ENCODE measurements at regions not wholly inside any gene's neighbourhood (a gene's known extent, or its start where the extent isn't known, plus 50 kb on each side); places are given as distances from the start of the nearest gene placed in this dataset.

DNA sequence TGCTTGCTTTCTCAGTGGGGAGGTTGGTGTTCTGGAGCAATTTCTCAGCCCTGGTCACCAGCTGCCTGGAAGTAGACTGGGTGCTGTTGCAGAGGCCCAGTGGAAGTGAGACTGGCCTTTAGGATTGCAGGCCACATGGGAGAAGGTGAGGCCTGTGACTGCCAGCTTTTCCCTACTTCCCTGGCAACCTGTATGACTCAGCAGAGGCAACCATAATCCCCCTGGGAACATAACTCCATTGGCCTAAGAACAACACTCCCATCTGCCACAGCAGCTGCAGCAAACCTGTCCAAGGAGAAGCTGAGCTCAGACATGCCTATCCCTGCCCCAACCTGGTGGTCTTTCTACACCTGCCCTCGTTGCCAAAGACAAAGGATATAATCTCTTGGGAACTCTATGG is 473.5 kb upstream of the SPTLC3 start:
- H3K27me3 ChIP-seq (ENCODE audit: low read length): no peaks in the 10 kb centered on the region
- H3K36me3 ChIP-seq (ENCODE audit: low read length): no peaks in the 10 kb centered on the region
- H3K4me3 ChIP-seq (ENCODE audit: insufficient read depth, low read length, poor library complexity, severe bottlenecking): no peak overlapping the region
- H3F3A ChIP-seq (ENCODE audit: insufficient read depth): no peaks in the 10 kb centered on the region
- no peak overlapping the region for H3K9ac ChIP-seq (ENCODE audit: low read length)
- no peaks in the 10 kb centered on the region for H4K20me1 ChIP-seq (ENCODE audit: low read depth, low read length)
- no peak overlapping the region for H2AFZ ChIP-seq (ENCODE audit: low read depth, low read length, severe bottlenecking)
- H3K9me3 ChIP-seq (ENCODE audit: insufficient read depth, low read length): no peaks in the 10 kb centered on the region
- TF ChIP-seq EZH2phosphoT487 (conservative IDR thresholded peaks at IDR 0.05; ENCODE audit: low read length): no peak
- TF ChIP-seq, protein P1, sequence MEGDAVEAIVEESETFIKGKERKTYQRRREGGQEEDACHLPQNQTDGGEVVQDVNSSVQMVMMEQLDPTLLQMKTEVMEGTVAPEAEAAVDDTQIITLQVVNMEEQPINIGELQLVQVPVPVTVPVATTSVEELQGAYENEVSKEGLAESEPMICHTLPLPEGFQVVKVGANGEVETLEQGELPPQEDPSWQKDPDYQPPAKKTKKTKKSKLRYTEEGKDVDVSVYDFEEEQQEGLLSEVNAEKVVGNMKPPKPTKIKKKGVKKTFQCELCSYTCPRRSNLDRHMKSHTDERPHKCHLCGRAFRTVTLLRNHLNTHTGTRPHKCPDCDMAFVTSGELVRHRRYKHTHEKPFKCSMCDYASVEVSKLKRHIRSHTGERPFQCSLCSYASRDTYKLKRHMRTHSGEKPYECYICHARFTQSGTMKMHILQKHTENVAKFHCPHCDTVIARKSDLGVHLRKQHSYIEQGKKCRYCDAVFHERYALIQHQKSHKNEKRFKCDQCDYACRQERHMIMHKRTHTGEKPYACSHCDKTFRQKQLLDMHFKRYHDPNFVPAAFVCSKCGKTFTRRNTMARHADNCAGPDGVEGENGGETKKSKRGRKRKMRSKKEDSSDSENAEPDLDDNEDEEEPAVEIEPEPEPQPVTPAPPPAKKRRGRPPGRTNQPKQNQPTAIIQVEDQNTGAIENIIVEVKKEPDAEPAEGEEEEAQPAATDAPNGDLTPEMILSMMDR (IDR thresholded peaks at IDR 0.05; ENCODE audit: insufficient read depth, low read length, poor library complexity, severe bottlenecking): no peak
- no peaks in the 10 kb centered on the region for H3K9me2 ChIP-seq (replicated peaks; ENCODE audit: insufficient read depth, low read length)
- no peaks in the 10 kb centered on the region for H3K79me2 ChIP-seq (ENCODE audit: insufficient read depth, low read length)
- H3K27ac ChIP-seq (ENCODE audit: low read depth, low read length): no peak overlapping the region
- no peak overlapping the region for H3K4me2 ChIP-seq (ENCODE audit: low read depth, low read length, poor library complexity, severe bottlenecking)

DNA sequence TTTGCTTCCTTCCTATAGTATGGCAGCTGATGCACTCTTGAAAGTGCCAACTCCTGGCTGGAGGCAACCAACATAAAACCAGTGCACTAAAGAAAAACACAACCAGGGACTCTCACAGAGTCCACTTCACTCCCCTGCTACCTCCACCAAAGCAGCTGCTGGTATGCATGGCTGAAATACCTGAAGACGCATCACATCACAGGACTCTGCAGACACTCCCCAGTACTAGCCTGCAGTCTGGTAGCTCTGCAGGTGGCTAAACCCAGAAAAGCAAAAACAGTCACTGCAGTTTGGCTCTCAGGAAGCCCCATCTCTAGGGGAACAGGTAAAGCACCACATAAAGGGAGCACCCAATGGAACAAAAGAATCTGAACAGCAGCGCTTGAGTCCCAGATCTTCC is 473.0 kb upstream of the SPTLC3 start:
- Histone ChIP-seq H3K9me2 (replicated peaks; ENCODE audit: insufficient read depth, low read length) (no peaks in the 10 kb centered on the region), H3K36me3 (ENCODE audit: low read length) (no peaks in the 10 kb centered on the region), H3K4me2 (ENCODE audit: low read depth, low read length, poor library complexity, severe bottlenecking) (no peak overlapping the region), H3K9ac (ENCODE audit: low read length) (no peak overlapping the region), H3K9me3 (ENCODE audit: insufficient read depth, low read length) (no peaks in the 10 kb centered on the region), H3K27ac (ENCODE audit: low read depth, low read length) (no peak overlapping the region), H3K79me2 (ENCODE audit: insufficient read depth, low read length) (no peaks in the 10 kb centered on the region), H2AFZ (ENCODE audit: low read depth, low read length, severe bottlenecking) (no peak overlapping the region), H3K4me3 (ENCODE audit: insufficient read depth, low read length, poor library complexity, severe bottlenecking) (no peak overlapping the region), H3F3A (ENCODE audit: insufficient read depth) (no peaks in the 10 kb centered on the region), H4K20me1 (ENCODE audit: low read depth, low read length) (no peaks in the 10 kb centered on the region), H3K27me3 (ENCODE audit: low read length) (no peaks in the 10 kb centered on the region)
- TF ChIP-seq, protein P1 (IDR thresholded peaks at IDR 0.05; ENCODE audit: insufficient read depth, low read length, poor library complexity, severe bottlenecking): no peak
- no peak for TF ChIP-seq EZH2phosphoT487 (conservative IDR thresholded peaks at IDR 0.05; ENCODE audit: low read length)

DNA sequence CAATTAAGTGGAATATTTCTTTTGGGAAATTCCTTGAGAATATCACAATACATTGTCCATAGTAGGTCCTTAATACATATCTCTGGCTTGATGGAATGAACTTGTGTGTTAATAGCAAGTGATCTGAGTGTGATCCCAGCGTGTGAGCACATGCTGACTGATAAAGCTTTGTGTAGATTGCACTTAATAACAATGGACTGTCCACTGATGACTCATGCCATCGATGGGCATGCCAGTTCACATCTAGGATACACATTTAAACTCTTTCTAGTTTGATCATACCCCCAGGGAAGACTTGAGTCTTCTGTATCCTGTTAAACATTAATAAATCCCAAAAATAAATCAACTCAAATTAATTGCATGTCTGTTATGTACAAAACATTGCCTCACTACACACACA is 454.3 kb upstream of the SPTLC3 start:
- Histone ChIP-seq H3K9me3 (ENCODE audit: insufficient read depth, low read length) (no peaks in the 10 kb centered on the region), H3F3A (ENCODE audit: insufficient read depth) (no peaks in the 10 kb centered on the region), H3K4me3 (ENCODE audit: insufficient read depth, low read length, poor library complexity, severe bottlenecking) (no peak overlapping the region), H2AFZ (ENCODE audit: low read depth, low read length, severe bottlenecking) (no peak overlapping the region), H3K79me2 (ENCODE audit: insufficient read depth, low read length) (no peaks in the 10 kb centered on the region), H3K27ac (ENCODE audit: low read depth, low read length) (no peak overlapping the region), H3K9ac (ENCODE audit: low read length) (no peak overlapping the region), H3K9me2 (replicated peaks; ENCODE audit: insufficient read depth, low read length) (no peaks in the 10 kb centered on the region), H3K27me3 (ENCODE audit: low read length) (no peaks in the 10 kb centered on the region), H3K36me3 (ENCODE audit: low read length) (no peaks in the 10 kb centered on the region), H4K20me1 (ENCODE audit: low read depth, low read length) (no peaks in the 10 kb centered on the region), H3K4me2 (ENCODE audit: low read depth, low read length, poor library complexity, severe bottlenecking) (no peak overlapping the region)
- TF ChIP-seq, protein P1 (IDR thresholded peaks at IDR 0.05; ENCODE audit: insufficient read depth, low read length, poor library complexity, severe bottlenecking): no peak
- no peak for TF ChIP-seq EZH2phosphoT487 (conservative IDR thresholded peaks at IDR 0.05; ENCODE audit: low read length)
